Activated CD4-positive, alpha-beta T cell treated with anti-CD3 and anti-CD28 coated beads, Interleukin-2, amount 10 ng/mL, durations not matched to agents 7 days and 5 days (primary cell): ENCODE measurements at regions not wholly inside any gene's neighbourhood (a gene's known extent, or its start where the extent isn't known, plus 50 kb on each side); places are given as distances from the start of the nearest gene placed in this dataset.
"Not testable (repeated sequence)": the region's sequence is repeated elsewhere in the genome, so short reads cannot be mapped to it uniquely, and the experiment has no call there.

Experiments
- CTCF ChIA-PET: fragments of 350-600 bp; sonication (Branson Sonifier 250); formaldehyde crosslinking; loops from one replicate; lab custom pipeline; 2021; ENCODE audit warnings: antibody characterized with exemption; lab: Charles Lee
- POLR2A ChIA-PET: fragments of 350-600 bp; sonication (Branson Sonifier 250); formaldehyde crosslinking; loops from one replicate; lab custom pipeline; 2021; ENCODE audit warnings: antibody characterized with exemption; lab: Charles Lee
- DNase-seq: peaks from one replicate; pipeline ENCODE4 v3.0.0-alpha.2; 2020
- H3K27ac Mint-ChIP-seq: one replicate; pipeline ENCODE4 v1.8.0; 2021; ENCODE audit warnings: mild to moderate bottlenecking, moderate library complexity, mixed read lengths
- H3K27me3 Mint-ChIP-seq: one replicate; pipeline ENCODE4 v1.8.0; 2021; ENCODE audit warnings: mixed read lengths
- H3K36me3 Mint-ChIP-seq: one replicate; pipeline ENCODE4 v1.8.0; 2021; ENCODE audit warnings: low read depth, mixed read lengths
- H3K4me1 Mint-ChIP-seq: one replicate; pipeline ENCODE4 v1.8.0; 2021; ENCODE audit warnings: mixed read lengths
- H3K4me3 Mint-ChIP-seq: one replicate; pipeline ENCODE4 v1.8.0; 2021; ENCODE audit warnings: mild to moderate bottlenecking, moderate library complexity, mixed read lengths
- H3K9me3 Mint-ChIP-seq: one replicate; pipeline ENCODE4 v1.8.0; 2021; ENCODE audit warnings: mixed read lengths

- POLR2A ChIA-PET, DNase-seq, H3K4me1 Mint-ChIP-seq, H3K4me3 Mint-ChIP-seq, H3K9me3 Mint-ChIP-seq, H3K36me3 Mint-ChIP-seq, H3K27ac Mint-ChIP-seq, CTCF ChIA-PET: not testable (repeated sequence)
- H3K27me3 Mint-ChIP-seq, result peaks cover 12% of the 10 kb centered on the region
Observed at GRCh38 chrX:71822314-71822713, 59.2 kb downstream of the CXorf49B start.

GRCh38 chrX:71823391-71824057 is 60.4 kb downstream of the CXorf49B start:
- no peaks in the 10 kb centered on the region for H3K4me1 Mint-ChIP-seq
- CTCF ChIA-PET, result no interaction called here
- H3K27me3 Mint-ChIP-seq, result peaks cover 11% of the 10 kb centered on the region

GRCh38 chrX:71828086-71828485 is 64.9 kb downstream of the CXorf49B start:
- POLR2A ChIA-PET, result no interaction called here
- CTCF ChIA-PET, result no interaction called here
- H3K9me3 Mint-ChIP-seq, result no peaks in the 10 kb centered on the region
- no peak overlapping the region for H3K27ac Mint-ChIP-seq
- no peaks in the 10 kb centered on the region for H3K4me1 Mint-ChIP-seq
- H3K4me3 Mint-ChIP-seq, result no peak overlapping the region
- H3K27me3 Mint-ChIP-seq, result peaks cover 16% of the 10 kb centered on the region
- no peak for DNase-seq
- no peaks in the 10 kb centered on the region for H3K36me3 Mint-ChIP-seq

More at GRCh38 chrX:71823391-71824057, 60.4 kb downstream of the CXorf49B start:
- Mint-ChIP-seq H3K27ac (no peak overlapping the region), H3K36me3 (no peaks in the 10 kb centered on the region), H3K9me3 (no peaks in the 10 kb centered on the region), H3K4me3 (no peak overlapping the region)
- POLR2A ChIA-PET, result no interaction called here
- DNase-seq, result no peak

GRCh38 chrX:71838092-71838491 is 72.6 kb upstream of the NHSL2 start:
- H3K4me1 Mint-ChIP-seq, CTCF ChIA-PET, DNase-seq, POLR2A ChIA-PET, H3K9me3 Mint-ChIP-seq, H3K4me3 Mint-ChIP-seq, H3K27ac Mint-ChIP-seq, H3K36me3 Mint-ChIP-seq: not testable (repeated sequence)
- H3K27me3 Mint-ChIP-seq, result peaks cover 11% of the 10 kb centered on the region

- ChIA-PET POLR2A (no interaction called here), CTCF (no interaction called here)
- DNase-seq, result no peak
- no peak overlapping the region for H3K4me3 Mint-ChIP-seq
- H3K36me3 Mint-ChIP-seq, result no peaks in the 10 kb centered on the region
- peaks cover 6% of the 10 kb centered on the region for H3K27me3 Mint-ChIP-seq
- H3K27ac Mint-ChIP-seq, result no peak overlapping the region
- no peaks in the 10 kb centered on the region for H3K4me1 Mint-ChIP-seq
- H3K9me3 Mint-ChIP-seq, result no peaks in the 10 kb centered on the region
Observed at GRCh38 chrX:71846429-71846828, 64.2 kb upstream of the NHSL2 start.

- no peak overlapping the region for H3K27ac Mint-ChIP-seq
- no peak overlapping the region for H3K4me3 Mint-ChIP-seq
- ChIA-PET POLR2A (no interaction called here), CTCF (no interaction called here)
- no peaks in the 10 kb centered on the region for H3K9me3 Mint-ChIP-seq
- H3K36me3 Mint-ChIP-seq, result no peaks in the 10 kb centered on the region
- DNase-seq, result no peak
- no peaks in the 10 kb centered on the region for H3K4me1 Mint-ChIP-seq
- H3K27me3 Mint-ChIP-seq, result peaks cover 5% of the 10 kb centered on the region
Observed at GRCh38 chrX:71852182-71852581, 58.5 kb upstream of the NHSL2 start.

- H3K4me1 Mint-ChIP-seq, result peaks cover 1% of the 10 kb centered on the region
- peak; percentile 52 for DNase-seq
- no peaks in the 10 kb centered on the region for H3K9me3 Mint-ChIP-seq
- H3K27me3 Mint-ChIP-seq, result peaks cover 9% of the 10 kb centered on the region
- ChIA-PET CTCF (interaction anchor here (0.6 to 1.0 kb wide), 2 partner anchors 9 to 240 kb away, joined by 3 to 5 read pairs; no protein-coding TSS in a partner anchor), POLR2A (no interaction called here)
- no peak overlapping the region for H3K27ac Mint-ChIP-seq
- H3K4me3 Mint-ChIP-seq, result no peak overlapping the region
- H3K36me3 Mint-ChIP-seq, result no peaks in the 10 kb centered on the region
Observed at GRCh38 chrX:71859637-71860036, 51.0 kb upstream of the NHSL2 start.
